Spleen (tissue), 11 donors: ENCODE measurements at regions not wholly inside any gene's neighbourhood (a gene's known extent, or its start where the extent isn't known, plus 50 kb on each side); places are given as distances from the start of the nearest gene placed in this dataset.

ENCODE experiments used
- DNase-seq: peaks from one replicate; pipeline ENCODE4 v3.0.0-alpha.2; 2020
- H3K27ac ChIP-seq, 8 donors: fragments of 200-600 bp; sonication (generic) in 7 of 8; 1 replicate in 4 of 8; 2 replicates in 4 of 8; pipeline versions ENCODE4 v1.5.0 to v1.8.0; 2016 to 2021; ENCODE audit warnings: inconsistent platforms in 4 of 8, mild to moderate bottlenecking in 4 of 8, moderate library complexity in 1 of 8
- H3K27me3 ChIP-seq, 7 donors: fragments of 200-600 bp; sonication (generic) in 6 of 7; replicated peaks in 1 of 7; 1 replicate in 4 of 7; 2 replicates in 3 of 7; pipeline versions ENCODE4 v1.5.0 to v1.8.0; 2016 to 2021; ENCODE audit warnings: inconsistent platforms in 3 of 7, mild to moderate bottlenecking in 1 of 7
- H3K36me3 ChIP-seq, 6 donors: fragments of 200-600 bp; sonication (generic) in 5 of 6; 1 replicate in 4 of 6; 2 replicates in 2 of 6; pipeline versions ENCODE4 v1.5.0 to v1.8.0; 2016 to 2021; ENCODE audit warnings: inconsistent platforms in 2 of 6
- H3K4me1 ChIP-seq, 6 donors: fragments of 200-600 bp; sonication (generic) in 5 of 6; 1 replicate in 3 of 6; 2 replicates in 3 of 6; pipeline versions ENCODE4 v1.5.0 to v1.8.0; 2016 to 2021; ENCODE audit warnings: inconsistent platforms in 3 of 6
- H3K4me3 ChIP-seq, 8 donors: fragments of 200-600 bp; sonication (generic) in 7 of 8; 1 replicate in 4 of 8; 2 replicates in 4 of 8; pipeline versions ENCODE4 v1.5.0 to v1.8.0; 2016 to 2021; ENCODE audit warnings: inconsistent platforms in 4 of 8, mild to moderate bottlenecking in 4 of 8, moderate library complexity in 2 of 8
- H3K9me3 ChIP-seq, 8 donors: fragments of 200-600 bp; sonication (generic) in 7 of 8; 1 replicate in 4 of 8; 2 replicates in 4 of 8; pipeline versions ENCODE4 v1.5.0 to v1.8.0; 2016 to 2021; ENCODE audit warnings: inconsistent platforms in 4 of 8
- POLR2A ChIP-seq, 3 donors: fragments of 450-650 bp; IDR thresholded peaks; one replicate each; pipeline ENCODE4 v1.5.1; 2017; ENCODE audit warnings: antibody characterized with exemption in 3 of 3, mild to moderate bottlenecking in 1 of 3
- POLR2AphosphoS5 ChIP-seq, 3 donors: sonication (generic); formaldehyde crosslinking; IDR thresholded peaks; one replicate each; pipeline ENCODE4 v1.5.1; 2017; ENCODE audit warnings: antibody characterized with exemption in 3 of 3
- WGBS, 5 donors: extraction: QIAGEN DNeasy Blood & Tissue Kit in 3 of 5; methylation state at CpG; one replicate each; pipeline versions ENCODE4 v1.1.5 to v1.1.7; 2013 to 2018; 5-methylcytosine and 5-hydroxymethylcytosine counted together
- intact Hi-C: fragments of 100-400 bp; cut with DNase I; formaldehyde crosslinking; loops from one replicate; pipeline ENCODE4 v1.15.0; 2023; ENCODE audit warnings: low total_unique reads
- TF ChIP-seq, protein P1 (sequence below), 11 experiments: fragments of 200-600 bp in 7 of 11; fragments of 450-650 bp in 4 of 11; sonication (generic) in 4 of 11; IDR thresholded peaks in 8 of 11; conservative IDR thresholded peaks in 3 of 11; 1 replicate in 7 of 11; 2 replicates in 4 of 11; pipeline versions ENCODE4 v1.4.0 to v1.8.0; 2016 to 2021; ENCODE audit warnings: antibody characterized with exemption in 11 of 11, inconsistent platforms in 4 of 11, mild to moderate bottlenecking in 1 of 11
- donor health status: healthy with polysubstance abuse.
- donor health status: DM: no; HTN: no; CAD: no; lungs with moderate emphysema.
- donor health status: DM: no; HTN: no; CAD: no.
- donor health status: Bipolar disorder and iron deficiency.
- donor health status: healthy.
- donor health status: DM: no; HTN: no; CAD: no.
- donor health status: DM: yes; HTN: yes; CAD: no.

GRCh38 chr5:6872441-6873160 lies 159.4 kb downstream of the TENT4A start:
- Histone ChIP-seq H3K36me3 (no peaks in the 10 kb centered on the region), H3K27ac (no peak overlapping the region), H3K4me1 (no peaks in the 10 kb centered on the region), H3K4me3 (no peak overlapping the region), H3K9me3 (no peaks in the 10 kb centered on the region), H3K27me3 (no peaks in the 10 kb centered on the region)
- DNase-seq = no peak
- intact Hi-C loops = no loop called here
- WGBS, 5 donors = 80 to 88% (median 83%) methylated on average over 12 of the region's 12 CpGs
- TF ChIP-seq POLR2AphosphoS5 (IDR thresholded peaks at IDR 0.05) (no peak), POLR2A (IDR thresholded peaks at IDR 0.05) (no peak)
- TF ChIP-seq, protein P1, sequence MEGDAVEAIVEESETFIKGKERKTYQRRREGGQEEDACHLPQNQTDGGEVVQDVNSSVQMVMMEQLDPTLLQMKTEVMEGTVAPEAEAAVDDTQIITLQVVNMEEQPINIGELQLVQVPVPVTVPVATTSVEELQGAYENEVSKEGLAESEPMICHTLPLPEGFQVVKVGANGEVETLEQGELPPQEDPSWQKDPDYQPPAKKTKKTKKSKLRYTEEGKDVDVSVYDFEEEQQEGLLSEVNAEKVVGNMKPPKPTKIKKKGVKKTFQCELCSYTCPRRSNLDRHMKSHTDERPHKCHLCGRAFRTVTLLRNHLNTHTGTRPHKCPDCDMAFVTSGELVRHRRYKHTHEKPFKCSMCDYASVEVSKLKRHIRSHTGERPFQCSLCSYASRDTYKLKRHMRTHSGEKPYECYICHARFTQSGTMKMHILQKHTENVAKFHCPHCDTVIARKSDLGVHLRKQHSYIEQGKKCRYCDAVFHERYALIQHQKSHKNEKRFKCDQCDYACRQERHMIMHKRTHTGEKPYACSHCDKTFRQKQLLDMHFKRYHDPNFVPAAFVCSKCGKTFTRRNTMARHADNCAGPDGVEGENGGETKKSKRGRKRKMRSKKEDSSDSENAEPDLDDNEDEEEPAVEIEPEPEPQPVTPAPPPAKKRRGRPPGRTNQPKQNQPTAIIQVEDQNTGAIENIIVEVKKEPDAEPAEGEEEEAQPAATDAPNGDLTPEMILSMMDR (IDR thresholded peaks at IDR 0.05 in 8 of 11, conservative IDR thresholded peaks at IDR 0.05 in 3 of 11) = no peak

GRCh38 chr5:6873359-6873758 lies 160.1 kb downstream of the TENT4A start:
- Histone ChIP-seq H3K27ac (no peak overlapping the region), H3K9me3 (no peaks in the 10 kb centered on the region), H3K36me3 (no peaks in the 10 kb centered on the region), H3K4me3 (no peak overlapping the region), H3K4me1 (no peaks in the 10 kb centered on the region), H3K27me3 (peaks cover 0 to 6% (median 0%) of the 10 kb centered on the region in 7 donors)
- intact Hi-C loops = no loop called here
- no peak for DNase-seq
- TF ChIP-seq, protein P1 (IDR thresholded peaks at IDR 0.05 in 8 of 11, conservative IDR thresholded peaks at IDR 0.05 in 3 of 11) = no peak
- 72 to 92% (median 85%) methylated on average over 3 of the region's 3 CpGs for WGBS, 5 donors

DNA sequence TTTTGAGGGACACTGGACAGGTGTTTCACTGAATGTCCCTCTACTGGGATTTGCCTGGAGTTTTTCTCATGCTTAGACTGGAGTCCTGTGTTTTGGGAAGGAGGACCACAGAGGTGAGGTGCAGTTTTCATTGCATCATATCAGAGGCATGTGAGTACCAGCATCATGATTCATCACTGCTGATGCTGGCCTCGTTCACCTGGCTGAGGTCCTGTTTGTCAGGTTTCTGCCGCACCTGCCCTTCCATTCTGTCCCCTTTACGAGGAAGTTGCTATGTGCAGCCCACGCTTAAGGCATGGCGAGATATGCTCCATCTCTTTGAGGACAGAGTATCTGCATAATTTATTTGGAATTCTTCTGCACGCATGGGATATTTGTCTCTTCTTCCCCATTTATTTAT lies 162.1 kb downstream of the TENT4A start:
- Histone ChIP-seq H3K27ac (no peak overlapping the region), H3K4me3 (no peak overlapping the region), H3K4me1 (no peaks in the 10 kb centered on the region), H3K27me3 (peaks cover 0 to 8% (median 0%) of the 10 kb centered on the region in 7 donors), H3K36me3 (no peaks in the 10 kb centered on the region), H3K9me3 (no peaks in the 10 kb centered on the region)
- intact Hi-C loops = no loop called here
- TF ChIP-seq POLR2AphosphoS5 (IDR thresholded peaks at IDR 0.05) (no peak), POLR2A (IDR thresholded peaks at IDR 0.05) (no peak)
- TF ChIP-seq, protein P1 (IDR thresholded peaks at IDR 0.05 in 8 of 11, conservative IDR thresholded peaks at IDR 0.05 in 3 of 11) = no peak
- 72 to 85% (median 77%) methylated on average over 6 of the region's 6 CpGs for WGBS, 5 donors
- DNase-seq = no peak

DNA sequence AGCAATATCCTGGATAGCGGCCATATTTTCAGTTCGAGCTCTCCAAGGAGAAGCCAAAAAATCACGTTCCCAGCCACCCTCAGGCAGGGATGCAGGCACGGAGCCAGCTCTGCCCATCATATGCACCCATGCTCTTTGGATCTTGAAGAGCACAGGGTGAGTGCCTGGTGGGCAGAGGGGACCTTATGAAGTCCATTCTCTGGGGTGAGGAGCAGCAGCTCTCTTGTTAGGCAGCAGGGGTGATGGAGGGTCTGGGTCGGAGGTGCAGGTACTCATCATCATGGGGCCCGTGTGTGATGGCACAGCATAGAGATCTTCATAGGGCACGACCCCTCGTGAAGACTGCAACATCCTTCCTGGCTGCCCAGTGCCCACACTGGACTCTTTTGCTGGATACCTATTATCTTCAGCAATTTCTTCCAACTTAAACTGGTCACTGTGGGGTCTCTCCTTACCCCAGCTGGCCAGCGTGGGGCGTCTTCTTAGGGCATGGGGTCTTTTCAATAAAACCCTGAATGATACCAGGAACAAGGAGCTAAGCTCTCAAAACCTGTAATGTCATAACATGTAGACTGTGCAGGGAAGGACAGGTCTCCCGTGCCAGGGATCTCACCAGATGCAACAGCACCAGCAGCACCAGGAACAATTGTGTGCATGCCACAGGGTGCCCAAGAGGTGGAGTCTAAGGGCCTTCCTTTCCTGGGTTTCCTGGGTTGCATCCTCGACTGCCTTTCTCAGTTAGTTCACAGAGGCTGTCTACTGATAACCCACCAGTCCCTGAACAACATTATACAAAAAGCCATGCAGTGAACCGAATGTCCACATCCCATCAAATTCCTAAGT lies 165.0 kb downstream of the TENT4A start:
- 75 to 87% (median 78%) methylated on average over 13 of the region's 13 CpGs for WGBS, 5 donors
- intact Hi-C loops = no loop called here
- TF ChIP-seq POLR2AphosphoS5 (IDR thresholded peaks at IDR 0.05) = no peak
- peaks cover 0 to 8% (median 0%) of the 10 kb centered on the region in 7 donors for H3K27me3 ChIP-seq
- no peak for DNase-seq
- H3K4me1 ChIP-seq = no peaks in the 10 kb centered on the region
- no peaks in the 10 kb centered on the region for H3K36me3 ChIP-seq
- H3K4me3 ChIP-seq = no peak overlapping the region
- H3K27ac ChIP-seq = no peak overlapping the region
- H3K9me3 ChIP-seq = no peaks in the 10 kb centered on the region
